Liver (tissue), 3 donors: ENCODE measurements at regions not wholly inside any gene's neighbourhood (a gene's known extent, or its start where the extent isn't known, plus 50 kb on each side); places are given as distances from the start of the nearest gene placed in this dataset.

ENCODE experiments used
- CTCF ChIP-seq: fragments of 150-350 bp; IDR thresholded peaks from 2 replicates; pipeline ENCODE4 v1.5.1; 2017; ENCODE audit warnings: improper control_type of control experiment, low read depth, low read length; ENCODE audit not compliant: missing input control
- FOXA1 ChIP-seq: IDR thresholded peaks from 2 replicates; pipeline ENCODE4 v1.6.1; 2016; ENCODE audit warnings: antibody characterized with exemption
- GABPA ChIP-seq, 2 donors: IDR thresholded peaks in 1 of 2; conservative IDR thresholded peaks in 1 of 2; 2 replicates each; pipeline ENCODE4 v1.6.1; 2016; ENCODE audit warnings: antibody characterized with exemption in 2 of 2, mild to moderate bottlenecking in 1 of 2, moderate library complexity in 1 of 2
- HNF4A ChIP-seq, 2 donors: conservative IDR thresholded peaks; 2 replicates each; pipeline ENCODE4 v1.6.1; 2016; ENCODE audit warnings: antibody characterized with exemption in 2 of 2, mild to moderate bottlenecking in 2 of 2
- JUND ChIP-seq, 2 donors: IDR thresholded peaks; 2 replicates each; pipeline ENCODE4 v1.6.1; 2016; ENCODE audit warnings: antibody characterized with exemption in 2 of 2
- MAX ChIP-seq: IDR thresholded peaks from 2 replicates; pipeline ENCODE4 v1.6.1; 2016; ENCODE audit warnings: antibody characterized with exemption
- NR2F2 ChIP-seq: IDR thresholded peaks from 2 replicates; pipeline ENCODE4 v1.6.1; 2016; ENCODE audit warnings: antibody characterized with exemption
- REST ChIP-seq: IDR thresholded peaks from 2 replicates; pipeline ENCODE4 v1.6.1; 2016; ENCODE audit warnings: antibody characterized with exemption, mild to moderate bottlenecking
- SP1 ChIP-seq: IDR thresholded peaks from 2 replicates; pipeline ENCODE4 v1.6.1; 2018; ENCODE audit warnings: antibody characterized with exemption, mild to moderate bottlenecking
- TAF1 ChIP-seq: conservative IDR thresholded peaks from 2 replicates; pipeline ENCODE4 v1.6.1; 2016; ENCODE audit warnings: antibody characterized with exemption, mild to moderate bottlenecking
- YY1 ChIP-seq: IDR thresholded peaks from 2 replicates; pipeline ENCODE4 v1.6.1; 2016; ENCODE audit warnings: antibody characterized with exemption, mild to moderate bottlenecking
- TF ChIP-seq, protein P1 (sequence below): IDR thresholded peaks from 2 replicates; pipeline ENCODE4 v1.6.1; 2016; ENCODE audit warnings: antibody characterized with exemption
- donor health status: healthy.
- donor health status: healthy.

- TF ChIP-seq CTCF (no peak), TAF1 (no peak), GABPA (IDR thresholded peaks at IDR 0.05 in 1 of 2, conservative IDR thresholded peaks at IDR 0.05 in 1 of 2) (no peak), JUND (IDR thresholded peaks at IDR 0.05) (no peak), NR2F2 (no peak), MAX (no peak), REST (no peak), SP1 (no peak), HNF4A (conservative IDR thresholded peaks at IDR 0.05) (no peak), YY1 (no peak), FOXA1 (no peak)
- TF ChIP-seq, protein P1, sequence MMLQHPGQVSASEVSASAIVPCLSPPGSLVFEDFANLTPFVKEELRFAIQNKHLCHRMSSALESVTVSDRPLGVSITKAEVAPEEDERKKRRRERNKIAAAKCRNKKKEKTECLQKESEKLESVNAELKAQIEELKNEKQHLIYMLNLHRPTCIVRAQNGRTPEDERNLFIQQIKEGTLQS = no peak
Measured at GRCh38 chr6:140644017-140644416, 1269.6 kb upstream of the CITED2 start.
